Breast epithelium (tissue), 4 donors: ENCODE measurements at regions not wholly inside any gene's neighbourhood (a gene's known extent, or its start where the extent isn't known, plus 50 kb on each side); places are given as distances from the start of the nearest gene placed in this dataset.

Experiments
- DNase-seq, 2 donors: peaks; one replicate each; pipeline ENCODE4 v3.0.0-alpha.2; 2019; ENCODE audit warnings: low spot score in 2 of 2
- H3K27ac ChIP-seq, 2 donors: fragments of 200-600 bp; sonication (generic) in 1 of 2; one replicate each; pipeline ENCODE4 v1.5.1; 2016 to 2019; ENCODE audit warnings: mild to moderate bottlenecking in 1 of 2
- H3K27me3 ChIP-seq, 2 donors: fragments of 200-600 bp; sonication (generic) in 1 of 2; one replicate each; pipeline versions ENCODE4 v1.5.1 to v1.6.0; 2017 to 2019; ENCODE audit warnings: control low read depth in 1 of 2, mild to moderate bottlenecking in 1 of 2
- H3K36me3 ChIP-seq: fragments of 200-600 bp; one replicate; pipeline ENCODE4 v1.5.1; 2019
- H3K4me1 ChIP-seq, 2 donors: fragments of 200-600 bp; sonication (generic); one replicate each; pipeline ENCODE4 v1.5.1; 2016 to 2019; ENCODE audit warnings: control low read depth in 1 of 2
- H3K4me3 ChIP-seq, 3 donors: fragments of 200-600 bp; sonication (generic); 1 replicate in 2 of 3; 2 replicates in 1 of 3; pipeline ENCODE4 v1.5.1; 2016 to 2019; ENCODE audit warnings: mild to moderate bottlenecking in 3 of 3, moderate library complexity in 2 of 3
- H3K9me3 ChIP-seq, 2 donors: fragments of 200-600 bp; sonication (generic) in 1 of 2; one replicate each; pipeline ENCODE4 v1.5.1; 2016 to 2019; ENCODE audit warnings: control low read depth in 1 of 2
- CTCF ChIP-seq, 3 donors: fragments of 450-650 bp; IDR thresholded peaks; one replicate each; pipeline ENCODE4 v1.5.1; 2016 to 2017; ENCODE audit warnings: antibody characterized with exemption in 3 of 3, mild to moderate bottlenecking in 3 of 3, moderate library complexity in 3 of 3
- POLR2A ChIP-seq: fragments of 450-650 bp; IDR thresholded peaks from one replicate; pipeline ENCODE4 v1.6.1; 2016; ENCODE audit warnings: antibody characterized with exemption, mild to moderate bottlenecking, moderate library complexity
- POLR2AphosphoS5 ChIP-seq, 3 donors: sonication (generic); formaldehyde crosslinking; IDR thresholded peaks; one replicate each; pipeline ENCODE4 v1.6.1; 2017; ENCODE audit warnings: antibody characterized with exemption in 3 of 3
- intact Hi-C: fragments of 100-400 bp; cut with DNase I; formaldehyde crosslinking; loops from one replicate; pipeline ENCODE4 v1.15.1; 2023; ENCODE audit warnings: low total_unique reads

- Histone ChIP-seq H3K27me3 (no peaks in the 10 kb centered on the region), H3K4me1 (no peaks in the 10 kb centered on the region), H3K36me3 (no peaks in the 10 kb centered on the region), H3K9me3 (peaks cover 0 to 8% of the 10 kb centered on the region in 2 donors), H3K4me3 (no peak overlapping the region), H3K27ac (no peak overlapping the region)
- DNase-seq: no peak
- TF ChIP-seq POLR2AphosphoS5 (IDR thresholded peaks at IDR 0.05) (no peak), POLR2A (no peak), CTCF (IDR thresholded peaks at IDR 0.05) (no peak)
- intact Hi-C loops: no loop called here
Observed at GRCh38 chr19:31055454-31055853, 293.8 kb downstream of the TSHZ3 start.

- H3K36me3 ChIP-seq: no peaks in the 10 kb centered on the region
- intact Hi-C loops: no loop called here
- H3K4me1 ChIP-seq: no peaks in the 10 kb centered on the region
- TF ChIP-seq POLR2A (no peak), CTCF (IDR thresholded peaks at IDR 0.05) (peak in 1 of 3 donors; percentile 6)
- no peaks in the 10 kb centered on the region for H3K27me3 ChIP-seq
- no peak overlapping the region for H3K4me3 ChIP-seq
- H3K9me3 ChIP-seq: no peaks in the 10 kb centered on the region
- DNase-seq: no peak
- no peak overlapping the region for H3K27ac ChIP-seq
Observed at GRCh38 chr19:31054430-31054829, 294.8 kb downstream of the TSHZ3 start.

GRCh38 chr19:31049431-31049830 is 299.8 kb downstream of the TSHZ3 start:
- no peaks in the 10 kb centered on the region for H3K4me1 ChIP-seq
- H3K27ac ChIP-seq: no peak overlapping the region
- TF ChIP-seq POLR2A (no peak), POLR2AphosphoS5 (IDR thresholded peaks at IDR 0.05) (no peak), CTCF (IDR thresholded peaks at IDR 0.05) (no peak)
- no peak for DNase-seq
- intact Hi-C loops: no loop called here
- H3K36me3 ChIP-seq: no peaks in the 10 kb centered on the region
- no peak overlapping the region for H3K4me3 ChIP-seq
- H3K27me3 ChIP-seq: no peaks in the 10 kb centered on the region
- H3K9me3 ChIP-seq: no peaks in the 10 kb centered on the region

GRCh38 chr19:31046024-31046423 is 303.2 kb downstream of the TSHZ3 start:
- Histone ChIP-seq H3K4me3 (no peak overlapping the region), H3K27me3 (no peaks in the 10 kb centered on the region), H3K4me1 (no peaks in the 10 kb centered on the region), H3K9me3 (no peaks in the 10 kb centered on the region), H3K27ac (no peak overlapping the region), H3K36me3 (no peaks in the 10 kb centered on the region)
- intact Hi-C loops: no loop called here
- DNase-seq: no peak
- TF ChIP-seq POLR2A: no peak
- TF ChIP-seq POLR2AphosphoS5 (IDR thresholded peaks at IDR 0.05): no peak
- TF ChIP-seq CTCF (IDR thresholded peaks at IDR 0.05): no peak

GRCh38 chr19:31041461-31041860 is 307.8 kb downstream of the TSHZ3 start:
- no peak for DNase-seq
- H3K4me3 ChIP-seq: no peak overlapping the region
- H3K27me3 ChIP-seq: no peaks in the 10 kb centered on the region
- no peaks in the 10 kb centered on the region for H3K36me3 ChIP-seq
- no peak overlapping the region for H3K27ac ChIP-seq
- H3K9me3 ChIP-seq: no peaks in the 10 kb centered on the region
- TF ChIP-seq CTCF (IDR thresholded peaks at IDR 0.05) (no peak), POLR2A (no peak), POLR2AphosphoS5 (IDR thresholded peaks at IDR 0.05) (no peak)
- intact Hi-C loops: no loop called here
- no peaks in the 10 kb centered on the region for H3K4me1 ChIP-seq
